Stimulated activated CD8-positive, alpha-beta memory T cell treated with anti-CD3 and anti-CD28 coated beads, Interleukin-12 subunit alpha, Interleukin-12 subunit beta, amount 100 ng/mL, for 24 hours (primary cell): ENCODE measurements at regions not wholly inside any gene's neighbourhood (a gene's known extent, or its start where the extent isn't known, plus 50 kb on each side); places are given as distances from the start of the nearest gene placed in this dataset.

Experiments used
- DNase-seq: peaks from one replicate; pipeline ENCODE4 v3.0.0-alpha.2; 2020; ENCODE audit errors: extremely low read depth

DNA sequence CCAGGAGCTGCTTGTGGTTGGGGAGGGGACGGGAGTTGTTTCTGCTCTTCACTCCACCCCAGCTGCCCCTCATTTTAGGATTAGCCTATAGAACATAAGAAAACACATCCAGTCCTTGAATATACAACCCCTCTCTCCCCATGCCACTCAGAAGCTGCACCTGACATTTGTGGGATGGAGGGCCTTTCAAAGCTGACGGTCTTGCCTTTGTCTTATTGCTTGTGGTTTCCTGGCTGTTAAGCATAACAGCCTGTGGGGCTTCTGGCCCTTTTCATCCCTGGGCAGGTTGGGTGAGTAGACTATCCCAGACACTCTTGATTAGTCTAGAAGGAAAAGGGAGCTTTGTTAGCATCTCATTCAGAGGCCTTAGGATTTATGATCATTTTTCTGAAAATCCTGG lies 407.6 kb upstream of the BOD1L1 start:
- no peak for DNase-seq

- no peak for DNase-seq
Measured at GRCh38 chr4:14043203-14043602, 415.7 kb upstream of the BOD1L1 start.

- no peak for DNase-seq
Measured at GRCh38 chr4:14046642-14047041, 419.1 kb upstream of the BOD1L1 start.

DNA sequence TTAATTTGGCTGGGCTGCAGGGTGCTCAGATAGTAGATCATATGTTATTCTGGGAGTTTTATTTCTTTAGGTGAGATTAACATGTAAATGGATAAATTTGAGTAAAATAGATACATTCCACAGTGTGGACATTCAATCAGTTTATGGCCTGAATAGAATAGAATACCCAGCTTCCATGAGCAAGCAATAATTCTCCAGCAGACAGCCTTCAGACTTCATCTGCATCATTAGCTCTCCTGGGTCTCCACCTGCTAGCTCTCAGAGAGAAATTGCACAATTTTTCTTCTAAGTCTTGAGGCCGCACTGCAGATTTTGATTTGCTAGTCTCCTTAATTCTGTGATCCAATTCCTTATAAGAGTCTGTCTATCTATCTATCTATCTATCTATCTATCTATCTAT lies 420.3 kb upstream of the BOD1L1 start:
- DNase-seq: no peak

GRCh38 chr4:14049946-14050345 lies 422.4 kb upstream of the BOD1L1 start:
- DNase-seq: no peak

GRCh38 chr4:14053291-14053690 lies 425.8 kb upstream of the BOD1L1 start:
- no peak for DNase-seq

DNA sequence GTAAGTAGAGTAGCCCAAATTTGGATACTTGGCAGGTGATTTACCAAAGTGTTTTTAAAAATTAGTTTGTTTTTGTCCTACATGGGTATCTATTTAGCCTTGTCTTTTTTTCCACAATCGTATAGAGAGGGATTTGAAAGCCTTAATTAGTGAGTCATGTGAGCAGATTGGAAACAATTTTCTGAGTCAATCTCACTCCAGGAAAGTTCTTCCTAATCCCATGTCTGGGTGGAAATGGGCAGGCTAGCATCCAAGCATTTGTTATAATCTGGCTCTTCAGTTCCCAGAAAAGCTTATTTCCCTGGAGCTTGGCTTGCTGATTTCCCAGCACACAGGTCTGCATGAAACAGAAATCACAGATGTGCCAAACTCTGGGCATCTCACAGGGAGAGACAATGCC lies 426.9 kb upstream of the BOD1L1 start:
- no peak for DNase-seq

GRCh38 chr4:14059006-14059405 lies 431.5 kb upstream of the BOD1L1 start:
- DNase-seq: no peak

DNA sequence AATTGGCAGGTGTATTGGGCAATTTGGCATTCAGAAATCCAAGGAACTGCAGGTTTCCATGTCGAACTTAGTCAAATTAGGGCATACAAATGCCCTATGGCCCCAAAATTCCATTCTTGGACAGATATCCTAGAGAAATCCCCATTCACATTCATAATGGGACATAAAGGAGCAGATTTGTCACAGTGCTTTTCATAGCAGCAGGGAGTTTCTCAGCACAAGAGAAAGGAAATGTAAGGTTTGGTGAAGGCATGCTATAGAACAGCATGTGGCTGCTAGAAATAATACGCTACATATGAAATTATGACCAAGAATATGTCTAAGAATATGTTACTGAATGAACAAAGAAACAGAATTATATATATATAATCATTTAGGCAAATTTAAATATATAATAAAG lies 437.5 kb upstream of the BOD1L1 start:
- DNase-seq: no peak

DNA sequence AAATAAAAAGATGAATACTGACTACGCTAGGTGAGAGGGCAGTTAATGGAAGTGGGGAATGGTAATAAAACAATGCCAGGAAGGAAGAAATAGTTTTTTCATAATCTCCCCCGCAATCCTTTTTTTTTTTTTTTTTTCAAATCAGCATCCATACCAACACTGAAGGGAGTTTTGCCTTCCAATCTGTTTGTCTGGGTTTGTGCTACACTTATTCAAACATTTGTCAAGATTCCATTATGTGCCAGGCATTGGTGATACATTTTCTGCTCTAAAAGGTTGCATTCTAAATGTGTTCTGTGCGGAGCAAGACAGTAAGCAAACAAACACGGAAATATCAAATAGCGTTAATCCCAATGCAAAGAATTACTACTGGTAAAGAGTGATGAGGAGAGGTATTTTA lies 437.9 kb upstream of the BOD1L1 start:
- DNase-seq: no peak

DNA sequence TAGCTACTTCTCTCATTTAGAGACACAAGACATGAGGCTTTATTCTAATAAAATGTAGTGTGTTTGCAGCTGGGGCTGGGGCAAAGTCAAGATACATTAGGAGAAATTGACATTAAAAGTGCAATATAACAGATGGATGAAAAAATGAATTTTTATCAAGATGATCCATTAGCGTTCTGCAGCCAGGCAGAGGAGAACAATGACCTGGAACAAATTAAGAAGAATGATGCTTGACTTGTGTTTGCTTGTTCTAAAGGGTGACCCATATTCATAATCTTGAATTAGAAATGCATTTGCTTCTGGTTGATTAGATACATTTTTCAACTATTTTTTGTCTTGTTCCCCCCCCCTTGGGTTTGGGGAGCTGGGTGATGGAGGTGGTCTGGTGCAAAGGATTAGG lies 439.5 kb upstream of the BOD1L1 start:
- DNase-seq: no peak

- DNase-seq: no peak
Measured at GRCh38 chr4:14069886-14070285, 442.4 kb upstream of the BOD1L1 start.

- no peak for DNase-seq
Measured at GRCh38 chr4:14070289-14070880, 442.9 kb upstream of the BOD1L1 start.

- no peak for DNase-seq
Measured at GRCh38 chr4:14072506-14072905, 445.0 kb upstream of the BOD1L1 start.

GRCh38 chr4:14076776-14077175 lies 449.3 kb upstream of the BOD1L1 start:
- no peak for DNase-seq

DNA sequence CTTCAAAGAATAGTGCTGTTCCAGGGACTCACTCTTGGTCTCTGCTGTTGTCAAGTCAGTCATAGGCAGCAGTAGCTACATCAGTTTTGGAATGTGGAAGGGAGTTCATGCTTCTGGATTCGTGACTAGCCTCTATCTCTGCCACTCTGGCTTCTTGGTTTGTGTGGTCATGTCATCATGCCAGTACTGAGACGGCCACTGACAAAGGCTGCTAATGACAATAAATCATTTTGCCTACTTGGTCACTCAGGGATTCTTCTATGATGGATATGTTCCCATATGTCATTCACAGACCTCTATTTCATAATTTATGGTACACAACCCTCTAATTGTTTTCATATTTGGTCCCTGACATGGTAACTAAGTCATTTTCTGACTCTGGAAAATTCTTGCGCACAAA lies 450.8 kb upstream of the BOD1L1 start:
- DNase-seq: no peak

DNA sequence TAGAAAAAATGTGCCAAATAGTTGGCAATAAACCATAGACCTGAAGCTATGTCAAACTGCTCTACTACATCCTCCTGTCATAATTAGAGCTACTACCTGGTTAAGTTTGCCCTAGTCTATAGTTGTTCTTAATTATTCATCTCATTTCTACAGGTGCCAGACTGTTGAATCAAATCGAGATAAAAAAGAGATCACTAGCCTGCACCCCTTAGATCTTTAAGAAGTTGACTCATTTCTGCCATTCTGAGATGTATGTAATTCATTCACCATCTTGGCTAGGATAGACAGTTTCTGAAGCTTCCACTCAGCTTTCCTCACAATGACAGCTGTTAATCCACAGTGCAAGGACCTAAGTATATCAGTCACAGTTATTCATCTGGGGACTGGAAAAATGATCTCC lies 452.1 kb upstream of the BOD1L1 start:
- no peak for DNase-seq

- DNase-seq: no peak
Measured at GRCh38 chr4:14083150-14083549, 455.6 kb upstream of the BOD1L1 start.

DNA sequence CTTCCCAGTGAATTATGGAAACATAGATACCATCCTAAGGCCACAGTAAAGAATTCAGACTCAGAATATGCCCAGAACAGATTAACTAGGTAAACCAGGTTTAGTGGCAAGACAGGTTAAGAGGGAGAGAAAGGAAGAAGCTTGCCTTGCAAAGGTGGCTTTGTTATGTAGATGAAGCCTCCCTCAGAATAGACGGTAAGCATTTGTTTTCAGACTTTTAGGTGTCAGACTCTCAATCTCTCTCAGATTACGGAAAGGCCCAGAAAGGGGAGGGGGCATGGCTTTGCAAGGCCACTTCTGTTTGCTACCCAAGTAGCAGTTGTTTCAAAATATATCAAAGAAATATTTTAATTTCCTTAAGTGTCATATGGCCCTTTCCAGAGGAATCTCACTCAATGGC lies 457.1 kb upstream of the BOD1L1 start:
- no peak for DNase-seq

GRCh38 chr4:14087459-14087858 lies 459.9 kb upstream of the BOD1L1 start:
- DNase-seq: no peak

DNA sequence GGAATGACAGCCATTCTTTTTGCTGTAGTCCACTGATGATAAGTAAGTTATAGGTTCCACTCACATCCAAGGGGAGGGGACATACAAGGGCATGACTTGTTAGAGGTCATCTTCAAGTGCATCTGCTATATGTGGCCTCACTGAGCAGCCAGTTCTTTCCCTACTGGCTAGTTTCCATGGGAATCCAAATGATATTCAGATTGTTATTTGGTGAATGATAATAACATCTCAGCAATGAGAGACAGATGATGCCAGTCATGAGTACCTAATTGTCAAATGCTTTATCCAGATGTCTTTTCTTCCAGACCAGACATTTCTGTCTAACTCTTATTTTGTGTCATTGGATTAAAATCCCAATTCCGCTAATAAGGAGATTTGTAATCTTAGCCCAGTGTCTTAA lies 460.4 kb upstream of the BOD1L1 start:
- DNase-seq: no peak

DNA sequence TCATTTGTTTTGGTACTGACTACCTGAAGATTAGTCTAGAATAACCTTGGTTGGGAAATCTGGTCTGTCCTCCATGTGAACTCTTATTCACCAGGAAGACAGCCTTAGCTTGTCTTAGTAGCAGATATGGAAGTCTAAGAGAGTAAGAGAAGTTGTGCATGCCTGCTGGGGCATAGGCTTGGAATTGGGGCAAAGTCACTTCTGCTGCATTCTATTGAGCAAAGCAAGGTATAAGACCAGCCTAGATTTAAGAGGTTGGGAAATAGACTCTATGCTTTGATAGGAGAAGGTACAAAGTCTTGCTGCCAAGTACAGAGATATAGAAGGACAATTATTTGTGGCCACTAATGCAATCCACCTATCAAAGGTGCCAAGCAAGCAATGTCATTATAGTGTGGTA lies 464.0 kb upstream of the BOD1L1 start:
- no peak for DNase-seq

- no peak for DNase-seq
Measured at GRCh38 chr4:14091966-14092365, 464.4 kb upstream of the BOD1L1 start.

- DNase-seq: no peak
Measured at GRCh38 chr4:14092741-14093140, 465.2 kb upstream of the BOD1L1 start.

DNA sequence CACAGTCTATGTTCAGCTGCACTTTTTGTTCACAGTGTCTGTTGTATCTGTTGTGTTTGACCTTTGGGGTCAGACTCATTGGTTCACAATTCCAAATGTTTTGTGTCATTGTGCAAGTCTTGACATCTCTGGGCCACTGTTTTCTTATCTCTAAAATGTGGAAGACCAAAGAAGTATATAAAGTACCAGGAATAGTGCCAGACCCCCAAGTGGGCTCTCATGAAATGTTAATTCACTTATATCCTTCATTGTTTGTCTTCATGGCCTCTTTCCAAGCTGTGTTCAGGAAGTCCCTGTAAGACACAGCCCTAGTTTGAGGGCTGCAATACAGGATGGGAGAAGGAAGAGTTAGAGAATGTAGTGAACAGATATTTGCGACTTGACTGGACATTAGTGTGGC lies 468.3 kb upstream of the BOD1L1 start:
- no peak for DNase-seq
